Gastroesophageal sphincter (tissue), 4 donors: ENCODE measurements at regions not wholly inside any gene's neighbourhood (a gene's known extent, or its start where the extent isn't known, plus 50 kb on each side); places are given as distances from the start of the nearest gene placed in this dataset.
"Not testable (repeated sequence)": the region's sequence is repeated elsewhere in the genome, so short reads cannot be mapped to it uniquely, and the experiment has no call there.

Source experiments
- ATAC-seq: fragments of 150-250 bp; one replicate; pipeline ENCODE4 v1.9.1; 2016; ENCODE audit warnings: mild to moderate bottlenecking, moderate library complexity
- H3K27ac ChIP-seq, 4 donors: fragments of 200-600 bp; sonication (generic) in 3 of 4; 1 replicate in 3 of 4; 2 replicates in 1 of 4; pipeline ENCODE4 v1.5.1; 2016 to 2019
- H3K27me3 ChIP-seq: fragments of 200-600 bp; sonication (generic); one replicate; pipeline ENCODE4 v1.5.1; 2019
- H3K36me3 ChIP-seq, 2 donors: fragments of 200-600 bp; sonication (generic); one replicate each; pipeline ENCODE4 v1.5.1; 2019; ENCODE audit warnings: control low read depth in 1 of 2
- H3K4me1 ChIP-seq, 3 donors: fragments of 200-600 bp; sonication (generic); 1 replicate in 2 of 3; 2 replicates in 1 of 3; pipeline ENCODE4 v1.5.1; 2016 to 2019; ENCODE audit warnings: control low read depth in 2 of 3
- H3K4me3 ChIP-seq, 2 donors: fragments of 200-600 bp; sonication (generic); one replicate each; pipeline ENCODE4 v1.5.1; 2019; ENCODE audit warnings: mild to moderate bottlenecking in 1 of 2, moderate library complexity in 1 of 2
- H3K9me3 ChIP-seq, 3 donors: fragments of 200-600 bp; sonication (generic); one replicate each; pipeline ENCODE4 v1.5.1; 2017 to 2019; ENCODE audit warnings: control low read depth in 2 of 3
- EP300 ChIP-seq: sonication (generic); formaldehyde crosslinking; IDR thresholded peaks from one replicate; pipeline ENCODE4 v1.6.1; 2017; ENCODE audit warnings: antibody characterized with exemption, mild to moderate bottlenecking
- POLR2A ChIP-seq, 2 donors: fragments of 450-650 bp; IDR thresholded peaks; one replicate each; pipeline ENCODE4 v1.6.1; 2017; ENCODE audit warnings: antibody characterized with exemption in 2 of 2, mild to moderate bottlenecking in 2 of 2, moderate library complexity in 1 of 2
- POLR2AphosphoS5 ChIP-seq: sonication (generic); formaldehyde crosslinking; IDR thresholded peaks from one replicate; pipeline ENCODE4 v1.6.1; 2017; ENCODE audit warnings: antibody characterized with exemption
- WGBS, 2 donors: methylation state at CpG; one replicate each; pipeline ENCODE4 v1.1.5; 2018; ENCODE audit warnings: low coverage in 1 of 2; 5-methylcytosine and 5-hydroxymethylcytosine counted together
- TF ChIP-seq, protein P1 (sequence below), 4 experiments: fragments of 200-600 bp in 2 of 4; fragments of 450-650 bp in 2 of 4; sonication (generic) in 1 of 4; IDR thresholded peaks; one replicate each; pipeline ENCODE4 v1.5.1; 2017 to 2019; ENCODE audit warnings: antibody characterized with exemption in 4 of 4, mild to moderate bottlenecking in 2 of 4, moderate library complexity in 2 of 4

DNA sequence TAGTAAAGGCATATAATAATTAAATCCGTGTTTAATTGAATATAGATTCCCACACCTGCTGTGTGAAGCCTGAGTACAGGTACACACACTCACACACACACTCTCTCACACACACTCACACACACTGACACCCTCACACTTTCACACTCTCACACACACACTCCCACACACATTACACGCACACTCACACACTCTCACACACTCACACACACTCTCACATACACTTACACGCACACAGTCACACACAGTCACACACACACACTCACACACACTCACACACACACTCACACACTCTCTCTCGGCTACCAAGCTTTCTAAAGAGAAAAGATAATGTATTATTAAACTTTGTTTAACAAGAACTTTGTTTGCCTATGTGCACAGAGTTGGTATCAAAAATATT lies 195.1 kb upstream of the CTNND2 start:
- H3K9me3 ChIP-seq: peaks cover 0 to 3% (median 0%) of the 10 kb centered on the region in 3 donors
- no peak overlapping the region for H3K4me3 ChIP-seq
- no peaks in the 10 kb centered on the region for H3K4me1 ChIP-seq
- no peaks in the 10 kb centered on the region for H3K27me3 ChIP-seq
- H3K36me3 ChIP-seq: no peaks in the 10 kb centered on the region
- 57 to 75% methylated on average over 2 to 4 of the region's 4 CpGs for WGBS, 2 donors
- no peak for ATAC-seq
- H3K27ac ChIP-seq: no peak overlapping the region
- TF ChIP-seq EP300 (no peak), POLR2A (IDR thresholded peaks at IDR 0.05) (no peak), POLR2AphosphoS5 (no peak)
- TF ChIP-seq, protein P1, sequence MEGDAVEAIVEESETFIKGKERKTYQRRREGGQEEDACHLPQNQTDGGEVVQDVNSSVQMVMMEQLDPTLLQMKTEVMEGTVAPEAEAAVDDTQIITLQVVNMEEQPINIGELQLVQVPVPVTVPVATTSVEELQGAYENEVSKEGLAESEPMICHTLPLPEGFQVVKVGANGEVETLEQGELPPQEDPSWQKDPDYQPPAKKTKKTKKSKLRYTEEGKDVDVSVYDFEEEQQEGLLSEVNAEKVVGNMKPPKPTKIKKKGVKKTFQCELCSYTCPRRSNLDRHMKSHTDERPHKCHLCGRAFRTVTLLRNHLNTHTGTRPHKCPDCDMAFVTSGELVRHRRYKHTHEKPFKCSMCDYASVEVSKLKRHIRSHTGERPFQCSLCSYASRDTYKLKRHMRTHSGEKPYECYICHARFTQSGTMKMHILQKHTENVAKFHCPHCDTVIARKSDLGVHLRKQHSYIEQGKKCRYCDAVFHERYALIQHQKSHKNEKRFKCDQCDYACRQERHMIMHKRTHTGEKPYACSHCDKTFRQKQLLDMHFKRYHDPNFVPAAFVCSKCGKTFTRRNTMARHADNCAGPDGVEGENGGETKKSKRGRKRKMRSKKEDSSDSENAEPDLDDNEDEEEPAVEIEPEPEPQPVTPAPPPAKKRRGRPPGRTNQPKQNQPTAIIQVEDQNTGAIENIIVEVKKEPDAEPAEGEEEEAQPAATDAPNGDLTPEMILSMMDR (IDR thresholded peaks at IDR 0.05): no peak

DNA sequence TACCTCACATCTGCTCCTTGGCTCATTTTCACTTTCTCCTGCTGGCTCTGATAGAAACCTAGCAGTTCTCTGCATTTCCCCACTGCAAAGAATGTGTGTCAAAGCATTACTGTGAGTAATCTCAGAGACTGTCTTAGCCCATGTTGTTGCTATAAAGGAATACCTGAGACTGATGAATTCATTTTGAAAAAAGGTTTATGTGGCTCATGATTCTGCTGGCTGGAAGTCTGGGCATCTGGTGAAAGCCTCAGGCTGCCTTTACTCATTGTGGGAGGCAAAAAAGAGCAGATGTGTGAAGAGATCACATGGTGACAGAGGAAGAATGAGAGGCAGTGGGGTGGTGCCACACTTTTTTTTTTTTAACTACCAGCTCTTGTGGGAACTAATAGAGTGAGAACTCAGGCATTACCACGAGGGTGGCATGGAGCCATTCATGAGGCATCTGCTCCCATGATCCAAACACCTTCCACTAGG lies 191.6 kb upstream of the CTNND2 start:
- Histone ChIP-seq H3K4me3 (no peak overlapping the region), H3K36me3 (no peaks in the 10 kb centered on the region), H3K4me1 (no peaks in the 10 kb centered on the region), H3K9me3 (peaks cover 0 to 3% (median 0%) of the 10 kb centered on the region in 3 donors), H3K27ac (no peak overlapping the region), H3K27me3 (no peaks in the 10 kb centered on the region)
- TF ChIP-seq POLR2AphosphoS5 (no peak), POLR2A (IDR thresholded peaks at IDR 0.05) (no peak), EP300 (no peak)
- TF ChIP-seq, protein P1 (IDR thresholded peaks at IDR 0.05): no peak
- WGBS, 2 donors: 40% methylated on average over 1 of the region's 1 CpG
- ATAC-seq: no peak

DNA sequence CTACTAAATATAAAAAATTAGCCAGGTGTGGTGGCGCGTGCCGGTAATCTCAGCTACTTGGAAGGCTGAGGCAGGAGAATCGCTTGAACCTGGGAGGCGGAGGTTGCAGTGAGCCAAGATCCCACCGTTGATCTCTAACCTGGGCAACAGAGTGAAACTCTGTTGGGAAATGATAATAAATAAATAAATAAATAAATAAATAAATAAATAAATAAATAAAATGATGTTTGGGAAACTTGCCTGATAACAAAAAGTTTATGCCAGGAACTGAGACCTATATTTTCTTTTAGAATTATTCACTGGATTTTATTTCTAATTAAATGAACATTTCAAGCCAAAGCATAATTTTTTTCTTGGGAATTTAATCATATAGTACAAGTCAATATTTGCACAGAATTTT lies 189.3 kb upstream of the CTNND2 start:
- Histone ChIP-seq H3K27me3 (no peaks in the 10 kb centered on the region), H3K4me3 (no peak overlapping the region), H3K27ac (no peak overlapping the region), H3K9me3 (peaks cover 0 to 3% (median 0%) of the 10 kb centered on the region in 3 donors), H3K36me3 (no peaks in the 10 kb centered on the region), H3K4me1 (no peaks in the 10 kb centered on the region)
- no peak for ATAC-seq
- no CpG with 5 or more reads among the region's 6 CpGs for WGBS, 2 donors
- no peak for TF ChIP-seq POLR2AphosphoS5
- TF ChIP-seq, protein P1 (IDR thresholded peaks at IDR 0.05): no peak
- TF ChIP-seq POLR2A (IDR thresholded peaks at IDR 0.05): no peak
- TF ChIP-seq EP300: no peak

DNA sequence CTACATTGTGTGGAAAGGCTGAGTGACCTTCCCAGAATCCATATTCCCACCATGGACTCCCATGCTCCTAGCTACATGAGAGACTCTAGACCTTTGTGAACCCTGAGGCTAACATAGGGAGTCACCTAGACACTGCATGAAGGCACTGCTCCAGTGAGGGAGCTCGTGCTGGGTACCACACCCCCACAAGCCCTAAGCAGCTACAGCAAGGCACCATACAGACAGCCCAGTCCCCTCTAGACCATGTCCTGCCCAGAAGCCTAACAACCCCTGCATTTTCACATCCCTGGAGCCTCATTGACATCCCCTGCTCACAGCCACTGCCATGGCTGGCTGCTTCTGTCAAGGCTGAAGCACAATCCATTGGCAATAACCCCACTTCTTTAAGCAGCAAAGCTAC lies 176.5 kb upstream of the CTNND2 start:
- ATAC-seq: no peak
- TF ChIP-seq POLR2A (IDR thresholded peaks at IDR 0.05) (no peak), POLR2AphosphoS5 (no peak), EP300 (no peak)
- TF ChIP-seq, protein P1 (IDR thresholded peaks at IDR 0.05): no peak
- Histone ChIP-seq H3K4me3 (no peak overlapping the region), H3K27me3 (no peaks in the 10 kb centered on the region), H3K9me3 (peaks cover 0 to 19% (median 0%) of the 10 kb centered on the region in 3 donors), H3K27ac (no peak overlapping the region), H3K36me3 (no peaks in the 10 kb centered on the region), H3K4me1 (no peaks in the 10 kb centered on the region)
- 57% methylated on average over 1 of the region's 1 CpG; no CpG with 5 or more reads in 1 of the 2 donors for WGBS, 2 donors

DNA sequence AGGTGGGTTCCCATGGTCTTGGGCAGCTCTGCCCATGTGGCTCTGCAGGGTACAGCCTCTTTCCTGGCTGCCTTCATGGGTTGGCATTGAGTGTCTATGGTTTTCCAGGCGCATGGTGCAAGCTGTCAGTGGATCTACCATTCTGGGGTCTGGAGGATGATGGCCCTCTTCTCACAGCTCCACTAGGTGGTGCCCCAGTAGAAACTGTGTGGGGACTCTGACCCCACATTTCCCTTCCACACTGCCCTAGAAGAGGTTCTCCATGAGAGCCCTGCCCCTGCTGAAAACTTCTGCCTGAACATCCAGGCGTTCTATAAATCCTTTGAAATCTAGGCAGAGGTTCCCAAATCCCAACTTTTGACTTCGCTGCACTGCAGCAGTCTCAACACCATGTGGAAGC lies 174.0 kb upstream of the CTNND2 start:
- not testable (repeated sequence) for ATAC-seq, H3K36me3 ChIP-seq, H3K4me3 ChIP-seq, H3K27ac ChIP-seq, H3K4me1 ChIP-seq, H3K27me3 ChIP-seq
- H3K9me3 ChIP-seq: peaks cover 0 to 19% (median 0%) of the 10 kb centered on the region in 3 donors
- 77% methylated on average over 2 of the region's 3 CpGs; no CpG with 5 or more reads in 1 of the 2 donors for WGBS, 2 donors
